ENCODE measurements at regions not wholly inside any gene's neighbourhood (a gene's known extent, or its start where the extent isn't known, plus 50 kb on each side); places are given as distances from the start of the nearest gene placed in this dataset.

- no peak for TF ChIP-seq GATA2 (IDR thresholded peaks at IDR 0.05; ENCODE audit: low read depth, low read length)
- no peak for TF ChIP-seq GATA3 (IDR thresholded peaks at IDR 0.05; ENCODE audit: low read depth, low read length)
Observed at GRCh38 chr5:120792477-120792876, 328.4 kb downstream of the PRR16 start.

GRCh38 chr5:120794121-120794520, 330.0 kb downstream of the PRR16 start:
- TF ChIP-seq GATA2 (IDR thresholded peaks at IDR 0.05; ENCODE audit: low read depth, low read length) = no peak
- TF ChIP-seq GATA3 (IDR thresholded peaks at IDR 0.05; ENCODE audit: low read depth, low read length) = no peak

GRCh38 chr5:120803282-120803681, 339.2 kb downstream of the PRR16 start:
- no peak for TF ChIP-seq GATA3 (IDR thresholded peaks at IDR 0.05; ENCODE audit: low read depth, low read length)
- TF ChIP-seq GATA2 (IDR thresholded peaks at IDR 0.05; ENCODE audit: low read depth, low read length) = no peak

- no peak for TF ChIP-seq GATA3 (IDR thresholded peaks at IDR 0.05; ENCODE audit: low read depth, low read length)
- no peak for TF ChIP-seq GATA2 (IDR thresholded peaks at IDR 0.05; ENCODE audit: low read depth, low read length)
Observed at GRCh38 chr5:120805131-120805530, 341.0 kb downstream of the PRR16 start.

GRCh38 chr5:120806202-120806601, 342.1 kb downstream of the PRR16 start:
- no peak for TF ChIP-seq GATA3 (IDR thresholded peaks at IDR 0.05; ENCODE audit: low read depth, low read length)
- TF ChIP-seq GATA2 (IDR thresholded peaks at IDR 0.05; ENCODE audit: low read depth, low read length) = no peak

- TF ChIP-seq GATA3 (IDR thresholded peaks at IDR 0.05; ENCODE audit: low read depth, low read length) (no peak), GATA2 (IDR thresholded peaks at IDR 0.05; ENCODE audit: low read depth, low read length) (no peak)
Observed at GRCh38 chr5:120808135-120808534, 344.0 kb downstream of the PRR16 start.

GRCh38 chr5:120808606-120809005, 344.5 kb downstream of the PRR16 start:
- TF ChIP-seq GATA2 (IDR thresholded peaks at IDR 0.05; ENCODE audit: low read depth, low read length) (no peak), GATA3 (IDR thresholded peaks at IDR 0.05; ENCODE audit: low read depth, low read length) (no peak)

- TF ChIP-seq GATA3 (IDR thresholded peaks at IDR 0.05; ENCODE audit: low read depth, low read length) (no peak), GATA2 (IDR thresholded peaks at IDR 0.05; ENCODE audit: low read depth, low read length) (no peak)
Observed at GRCh38 chr5:120813551-120813950, 349.5 kb downstream of the PRR16 start.

- TF ChIP-seq GATA3 (IDR thresholded peaks at IDR 0.05; ENCODE audit: low read depth, low read length) (no peak), GATA2 (IDR thresholded peaks at IDR 0.05; ENCODE audit: low read depth, low read length) (no peak)
Observed at GRCh38 chr5:120817044-120817985, 353.2 kb downstream of the PRR16 start.

- no peak for TF ChIP-seq GATA2 (IDR thresholded peaks at IDR 0.05; ENCODE audit: low read depth, low read length)
- no peak for TF ChIP-seq GATA3 (IDR thresholded peaks at IDR 0.05; ENCODE audit: low read depth, low read length)
Observed at GRCh38 chr5:120818128-120818527, 354.0 kb downstream of the PRR16 start.

GRCh38 chr5:120823328-120823727, 359.2 kb downstream of the PRR16 start:
- TF ChIP-seq GATA2 (IDR thresholded peaks at IDR 0.05; ENCODE audit: low read depth, low read length) (no peak), GATA3 (IDR thresholded peaks at IDR 0.05; ENCODE audit: low read depth, low read length) (no peak)

GRCh38 chr5:120841830-120842229, 377.7 kb downstream of the PRR16 start:
- TF ChIP-seq GATA3 (IDR thresholded peaks at IDR 0.05; ENCODE audit: low read depth, low read length) (no peak), GATA2 (IDR thresholded peaks at IDR 0.05; ENCODE audit: low read depth, low read length) (no peak)

- TF ChIP-seq GATA2 (IDR thresholded peaks at IDR 0.05; ENCODE audit: low read depth, low read length) = no peak
- TF ChIP-seq GATA3 (IDR thresholded peaks at IDR 0.05; ENCODE audit: low read depth, low read length) = no peak
Observed at GRCh38 chr5:120843390-120843980, 379.4 kb downstream of the PRR16 start.

- TF ChIP-seq GATA2 (IDR thresholded peaks at IDR 0.05; ENCODE audit: low read depth, low read length) (no peak), GATA3 (IDR thresholded peaks at IDR 0.05; ENCODE audit: low read depth, low read length) (no peak)
Observed at GRCh38 chr5:120848883-120849282, 384.8 kb downstream of the PRR16 start.

Measured in SH-SY5Y (cell line).